B cell (primary cell): ENCODE measurements at regions not wholly inside any gene's neighbourhood (a gene's known extent, or its start where the extent isn't known, plus 50 kb on each side); places are given as distances from the start of the nearest gene placed in this dataset.

Experiments used
- EZH2 ChIP-seq: IDR thresholded peaks from 2 replicates; pipeline ENCODE4 v1.6.1; 2012; ENCODE audit warnings: borderline replicate concordance, low read depth, mild to moderate bottlenecking, moderate library complexity, low read length; ENCODE audit not compliant: insufficient read depth, poor library complexity, severe bottlenecking
- TF ChIP-seq, protein P1 (sequence below): fragments of 200-600 bp; IDR thresholded peaks from one replicate; pipeline ENCODE4 v1.8.0; 2022; ENCODE audit warnings: antibody characterized with exemption, mild to moderate bottlenecking

- TF ChIP-seq, protein P1, sequence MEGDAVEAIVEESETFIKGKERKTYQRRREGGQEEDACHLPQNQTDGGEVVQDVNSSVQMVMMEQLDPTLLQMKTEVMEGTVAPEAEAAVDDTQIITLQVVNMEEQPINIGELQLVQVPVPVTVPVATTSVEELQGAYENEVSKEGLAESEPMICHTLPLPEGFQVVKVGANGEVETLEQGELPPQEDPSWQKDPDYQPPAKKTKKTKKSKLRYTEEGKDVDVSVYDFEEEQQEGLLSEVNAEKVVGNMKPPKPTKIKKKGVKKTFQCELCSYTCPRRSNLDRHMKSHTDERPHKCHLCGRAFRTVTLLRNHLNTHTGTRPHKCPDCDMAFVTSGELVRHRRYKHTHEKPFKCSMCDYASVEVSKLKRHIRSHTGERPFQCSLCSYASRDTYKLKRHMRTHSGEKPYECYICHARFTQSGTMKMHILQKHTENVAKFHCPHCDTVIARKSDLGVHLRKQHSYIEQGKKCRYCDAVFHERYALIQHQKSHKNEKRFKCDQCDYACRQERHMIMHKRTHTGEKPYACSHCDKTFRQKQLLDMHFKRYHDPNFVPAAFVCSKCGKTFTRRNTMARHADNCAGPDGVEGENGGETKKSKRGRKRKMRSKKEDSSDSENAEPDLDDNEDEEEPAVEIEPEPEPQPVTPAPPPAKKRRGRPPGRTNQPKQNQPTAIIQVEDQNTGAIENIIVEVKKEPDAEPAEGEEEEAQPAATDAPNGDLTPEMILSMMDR: no peak
- no peak for TF ChIP-seq EZH2
Observed at GRCh38 chr9:88075966-88076285, 62.3 kb downstream of the SPATA31C2 start.
